ENCODE measurements at regions not wholly inside any gene's neighbourhood (a gene's known extent, or its start where the extent isn't known, plus 50 kb on each side); places are given as distances from the start of the nearest gene placed in this dataset.

- H3K27me3 Mint-ChIP-seq (ENCODE audit: insufficient read depth, unreplicated experiment), result no peaks in the 10 kb centered on the region
- POLR2A ChIA-PET, result no interaction called here
- intact Hi-C loops (cut with micrococcal nuclease), result no loop called here
Measured at GRCh38 chr17:72332367-72332766, 211.5 kb downstream of the SOX9 start.

GRCh38 chr17:72333570-72333969 lies 212.8 kb downstream of the SOX9 start:
- Mint-ChIP-seq H3K36me3 (ENCODE audit: insufficient read depth, unreplicated experiment) (no peaks in the 10 kb centered on the region), H3K4me3 (ENCODE audit: unreplicated experiment) (no peak overlapping the region), H3K4me1 (ENCODE audit: insufficient read depth, unreplicated experiment) (peaks cover 1% of the 10 kb centered on the region), H3K27me3 (ENCODE audit: insufficient read depth, unreplicated experiment) (no peaks in the 10 kb centered on the region), H3K27ac (ENCODE audit: low read depth, unreplicated experiment) (no peak overlapping the region), H3K9me3 (ENCODE audit: unreplicated experiment) (no peaks in the 10 kb centered on the region)
- BruUV-seq (replicated peaks), result no TSS peak
- CTCF ChIA-PET, result no interaction called here
- intact Hi-C loops (cut with micrococcal nuclease), result no loop called here
- TF ChIP-seq CTCF (IDR thresholded peaks at IDR 0.05; ENCODE audit: unreplicated experiment), result no peak
- DNase-seq (ENCODE audit: unreplicated experiment), result no peak
- POLR2A ChIA-PET, result no interaction called here

More at GRCh38 chr17:72332367-72332766, 211.5 kb downstream of the SOX9 start:
- TF ChIP-seq CTCF (IDR thresholded peaks at IDR 0.05; ENCODE audit: unreplicated experiment), result no peak
- Mint-ChIP-seq H3K27ac (ENCODE audit: low read depth, unreplicated experiment) (no peak overlapping the region), H3K36me3 (ENCODE audit: insufficient read depth, unreplicated experiment) (no peaks in the 10 kb centered on the region), H3K4me3 (ENCODE audit: unreplicated experiment) (no peak overlapping the region), H3K9me3 (ENCODE audit: unreplicated experiment) (no peaks in the 10 kb centered on the region), H3K4me1 (ENCODE audit: insufficient read depth, unreplicated experiment) (no peaks in the 10 kb centered on the region)
- DNase-seq (ENCODE audit: unreplicated experiment), result peak; percentile 17
- CTCF ChIA-PET, result interaction anchor here (0.6 kb wide), 1 partner anchor 896 kb away, joined by 3 read pairs; no protein-coding TSS in a partner anchor
- BruUV-seq (replicated peaks), result no TSS peak

- BruUV-seq (replicated peaks), result no TSS peak
- no peak for DNase-seq (ENCODE audit: unreplicated experiment)
- H3K27me3 Mint-ChIP-seq (ENCODE audit: insufficient read depth, unreplicated experiment), result no peaks in the 10 kb centered on the region
- TF ChIP-seq CTCF (IDR thresholded peaks at IDR 0.05; ENCODE audit: unreplicated experiment), result no peak
- no peak overlapping the region for H3K27ac Mint-ChIP-seq (ENCODE audit: low read depth, unreplicated experiment)
- POLR2A ChIA-PET, result interaction anchor here (0.7 to 1.2 kb wide), 2 partner anchors 19 to 62 kb away, joined by 3 read pairs; no protein-coding TSS in a partner anchor
- no peaks in the 10 kb centered on the region for H3K9me3 Mint-ChIP-seq (ENCODE audit: unreplicated experiment)
- H3K4me3 Mint-ChIP-seq (ENCODE audit: unreplicated experiment), result no peak overlapping the region
- CTCF ChIA-PET, result interaction anchor here (0.7 kb wide), 1 partner anchor 9 kb away, joined by 3 read pairs; no protein-coding TSS in a partner anchor
- H3K4me1 Mint-ChIP-seq (ENCODE audit: insufficient read depth, unreplicated experiment), result peaks cover 8% of the 10 kb centered on the region
- H3K36me3 Mint-ChIP-seq (ENCODE audit: insufficient read depth, unreplicated experiment), result no peaks in the 10 kb centered on the region
- intact Hi-C loops (cut with micrococcal nuclease), result no loop called here
Measured at GRCh38 chr17:72334205-72334604, 213.4 kb downstream of the SOX9 start.

- H3K4me3 Mint-ChIP-seq (ENCODE audit: unreplicated experiment), result no peak overlapping the region
- no TSS peak for BruUV-seq (replicated peaks)
- H3K27ac Mint-ChIP-seq (ENCODE audit: low read depth, unreplicated experiment), result no peak overlapping the region
- no peaks in the 10 kb centered on the region for H3K27me3 Mint-ChIP-seq (ENCODE audit: insufficient read depth, unreplicated experiment)
- DNase-seq (ENCODE audit: unreplicated experiment), result no peak
- intact Hi-C loops (cut with micrococcal nuclease), result no loop called here
- peaks cover 11% of the 10 kb centered on the region for H3K4me1 Mint-ChIP-seq (ENCODE audit: insufficient read depth, unreplicated experiment)
- no peak for TF ChIP-seq CTCF (IDR thresholded peaks at IDR 0.05; ENCODE audit: unreplicated experiment)
- ChIA-PET CTCF (no interaction called here), POLR2A (no interaction called here)
- H3K36me3 Mint-ChIP-seq (ENCODE audit: insufficient read depth, unreplicated experiment), result no peaks in the 10 kb centered on the region
- no peaks in the 10 kb centered on the region for H3K9me3 Mint-ChIP-seq (ENCODE audit: unreplicated experiment)
Measured at GRCh38 chr17:72336026-72336803, 215.4 kb downstream of the SOX9 start.
